CD4-positive, alpha-beta T cell (primary cell): ENCODE measurements at regions not wholly inside any gene's neighbourhood (a gene's known extent, or its start where the extent isn't known, plus 50 kb on each side); places are given as distances from the start of the nearest gene placed in this dataset.

Source experiments
- ATAC-seq: fragments of 200-7000 bp; cut with Tn5 transposase; one replicate; pipeline ENCODE4 v1.10.0; 2022; ENCODE audit warnings: mild to moderate bottlenecking; ENCODE audit not compliant: poor library complexity
- CTCF ChIA-PET: fragments of 350-600 bp; sonication (Branson Sonifier 250); formaldehyde crosslinking; loops from one replicate; lab custom pipeline; 2021; ENCODE audit warnings: antibody characterized with exemption, inconsistent platforms; lab: Charles Lee
- POLR2A ChIA-PET: fragments of 350-600 bp; sonication (Branson Sonifier 250); formaldehyde crosslinking; loops from one replicate; lab custom pipeline; 2021; ENCODE audit warnings: antibody characterized with exemption, inconsistent platforms; lab: Charles Lee
- DNase-seq, 14 experiments: peaks; one replicate each; pipeline ENCODE4 v3.0.0-alpha.2; 2013 to 2020; ENCODE audit warnings: mixed read lengths in 2 of 14
- H3K27ac ChIP-seq, 2 donors: one replicate each; pipeline versions ENCODE4 v1.5.1 to v1.7.0; 2013; ENCODE audit warnings: low read length in 2 of 2, low read depth in 1 of 2, mild to moderate bottlenecking in 1 of 2
- H3K27me3 ChIP-seq, 2 experiments: 1 replicate in 1 of 2; 2 replicates in 1 of 2; pipeline versions ENCODE4 v1.6.1 to v1.7.0; 2013; ENCODE audit warnings: low read length in 2 of 2, control low read depth in 1 of 2, mild to moderate bottlenecking in 1 of 2, moderate library complexity in 1 of 2; ENCODE audit not compliant: insufficient read depth in 2 of 2, control insufficient read depth in 1 of 2
- H3K36me3 ChIP-seq: one replicate; pipeline ENCODE4 v1.6.1; 2013; ENCODE audit warnings: low read length, control low read depth; ENCODE audit not compliant: insufficient read depth
- H3K4me1 ChIP-seq: one replicate; pipeline ENCODE4 v1.6.1; 2013; ENCODE audit warnings: low read length, control low read depth; ENCODE audit not compliant: insufficient read depth
- H3K4me3 ChIP-seq: one replicate; pipeline ENCODE4 v1.5.1; 2013; ENCODE audit warnings: mild to moderate bottlenecking, low read length, moderate library complexity
- H3K9me3 ChIP-seq, 2 experiments: 1 replicate in 1 of 2; 2 replicates in 1 of 2; pipeline versions ENCODE4 v1.6.1 to v1.7.0; 2013; ENCODE audit warnings: low read length in 2 of 2, mild to moderate bottlenecking in 2 of 2, control low read depth in 1 of 2, moderate library complexity in 1 of 2; ENCODE audit not compliant: control insufficient read depth in 1 of 2, insufficient read depth in 1 of 2
- H3K27ac Mint-ChIP-seq: one replicate; pipeline ENCODE4 v1.8.0; 2020; ENCODE audit warnings: mixed read lengths
- H3K27me3 Mint-ChIP-seq: one replicate; pipeline ENCODE4 v1.8.0; 2021; ENCODE audit warnings: mixed read lengths
- H3K36me3 Mint-ChIP-seq: one replicate; pipeline ENCODE4 v1.8.0; 2021; ENCODE audit warnings: low read depth, mixed read lengths
- H3K4me1 Mint-ChIP-seq: one replicate; pipeline ENCODE4 v1.8.0; 2021; ENCODE audit warnings: low read depth, mixed read lengths
- H3K4me3 Mint-ChIP-seq: one replicate; pipeline ENCODE4 v1.8.0; 2020; ENCODE audit warnings: mild to moderate bottlenecking, mixed read lengths
- H3K9me3 Mint-ChIP-seq: one replicate; pipeline ENCODE4 v1.8.0; 2020; ENCODE audit warnings: mixed read lengths
- CTCF ChIP-seq: fragments of 200-600 bp; IDR thresholded peaks from one replicate; pipeline ENCODE4 v1.8.0; 2022; ENCODE audit warnings: antibody characterized with exemption, mild to moderate bottlenecking
- intact Hi-C, 2 experiments: fragments of 100-400 bp; cut with DNase I in 1 of 2; cut with micrococcal nuclease in 1 of 2; formaldehyde crosslinking; loops; one replicate each; pipeline versions ENCODE4 v1.15.1 to v1.9.0; 2023 to 2025; cut with DNase I, micrococcal nuclease

- POLR2A ChIA-PET, result no interaction called here
These were observed 212.3 kb downstream of the TTC6 start for GRCh38 chr14:37807722-37808121.

GRCh38 chr14:37810094-37810801 lies 214.8 kb downstream of the TTC6 start:
- H3K4me1 ChIP-seq, result no peaks in the 10 kb centered on the region
- H3K9me3 Mint-ChIP-seq, result no peaks in the 10 kb centered on the region
- H3K36me3 ChIP-seq, result no peaks in the 10 kb centered on the region
- H3K9me3 ChIP-seq, result no peaks in the 10 kb centered on the region
- no peaks in the 10 kb centered on the region for H3K4me1 Mint-ChIP-seq
- H3K4me3 Mint-ChIP-seq, result no peak overlapping the region
- no peak for ATAC-seq
- no peak overlapping the region for H3K4me3 ChIP-seq
- TF ChIP-seq CTCF, result no peak
- H3K27ac Mint-ChIP-seq, result no peak overlapping the region
- intact Hi-C loops, result no loop called here
- ChIA-PET CTCF (no interaction called here), POLR2A (no interaction called here)
- H3K27me3 ChIP-seq, result no peaks in the 10 kb centered on the region
- no peaks in the 10 kb centered on the region for H3K27me3 Mint-ChIP-seq
- no peaks in the 10 kb centered on the region for H3K36me3 Mint-ChIP-seq
- DNase-seq, result no peak
- no peak overlapping the region for H3K27ac ChIP-seq

More at GRCh38 chr14:37807722-37808121, 212.3 kb downstream of the TTC6 start:
- no peaks in the 10 kb centered on the region for H3K36me3 ChIP-seq
- ATAC-seq (no peak), DNase-seq (no peak)
- Mint-ChIP-seq H3K4me3 (no peak overlapping the region), H3K4me1 (no peaks in the 10 kb centered on the region), H3K36me3 (no peaks in the 10 kb centered on the region), H3K27ac (no peak overlapping the region), H3K9me3 (no peaks in the 10 kb centered on the region), H3K27me3 (no peaks in the 10 kb centered on the region)
- H3K27ac ChIP-seq, result no peak overlapping the region
- TF ChIP-seq CTCF, result no peak
- no peaks in the 10 kb centered on the region for H3K4me1 ChIP-seq
- H3K9me3 ChIP-seq, result no peaks in the 10 kb centered on the region
- CTCF ChIA-PET, result no interaction called here
- H3K27me3 ChIP-seq, result no peaks in the 10 kb centered on the region
- intact Hi-C loops, result no loop called here
- H3K4me3 ChIP-seq, result no peak overlapping the region

GRCh38 chr14:37813732-37814131 lies 218.3 kb downstream of the TTC6 start:
- Histone ChIP-seq H3K27ac (no peak overlapping the region), H3K4me3 (no peak overlapping the region), H3K27me3 (no peaks in the 10 kb centered on the region), H3K36me3 (no peaks in the 10 kb centered on the region), H3K4me1 (no peaks in the 10 kb centered on the region), H3K9me3 (no peaks in the 10 kb centered on the region)
- no peak for TF ChIP-seq CTCF
- ATAC-seq (no peak), DNase-seq (no peak)
- ChIA-PET CTCF (no interaction called here), POLR2A (no interaction called here)
- Mint-ChIP-seq H3K27ac (no peak overlapping the region), H3K9me3 (no peaks in the 10 kb centered on the region), H3K4me1 (no peaks in the 10 kb centered on the region), H3K27me3 (no peaks in the 10 kb centered on the region), H3K36me3 (no peaks in the 10 kb centered on the region), H3K4me3 (no peak overlapping the region)
- intact Hi-C loops, result no loop called here
